ENCODE measurements at regions not wholly inside any gene's neighbourhood (a gene's known extent, or its start where the extent isn't known, plus 50 kb on each side); places are given as distances from the start of the nearest gene placed in this dataset.

DNA sequence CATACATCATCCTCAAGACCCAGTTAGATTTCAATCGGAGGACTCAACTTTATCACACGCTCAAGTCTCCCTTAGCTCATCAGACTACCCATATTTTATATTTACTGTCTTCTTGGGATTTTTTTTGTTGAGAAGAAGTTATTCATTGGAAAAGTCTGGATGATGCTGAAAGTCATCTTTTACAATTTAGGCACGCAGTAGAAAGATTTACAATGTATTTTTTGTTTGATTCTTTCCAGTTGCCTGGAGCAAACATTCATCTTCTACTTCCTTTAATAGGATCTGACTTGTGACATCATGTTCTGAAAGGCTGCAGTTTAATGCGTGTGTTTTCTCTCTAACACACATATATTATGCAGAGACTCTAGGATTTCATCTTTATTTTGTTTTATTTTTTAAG lies 235.7 kb downstream of the DOK5 start:
- Histone ChIP-seq H4K20me1 (ENCODE audit: control insufficient read depth, insufficient read depth, insufficient read length) (no peaks in the 10 kb centered on the region), H2BK20ac (ENCODE audit: low read depth, low read length, poor library complexity, severe bottlenecking) (no peak overlapping the region), H2BK120ac (ENCODE audit: low read depth, low read length, poor library complexity, severe bottlenecking) (no peak overlapping the region), H4K8ac (replicated peaks; ENCODE audit: insufficient read length, low read depth, low read length) (no peak overlapping the region), H3K18ac (ENCODE audit: insufficient read length, low read depth, low read length) (no peak overlapping the region), H3K9ac (ENCODE audit: extremely low read depth, insufficient read length, low read length) (no peak overlapping the region), H3K4me1 (ENCODE audit: insufficient read depth, low read length) (no peaks in the 10 kb centered on the region), H3K14ac (ENCODE audit: insufficient read depth, low read length) (no peak overlapping the region), H3K56ac (ENCODE audit: insufficient read length, low read depth, low read length) (no peak overlapping the region), H3K9me3 (ENCODE audit: control insufficient read depth, low read depth, low read length) (no peaks in the 10 kb centered on the region), H4K5ac (ENCODE audit: insufficient read length, low read depth, low read length) (no peak overlapping the region), H2BK12ac (ENCODE audit: insufficient read length, low read depth, low read length) (no peak overlapping the region), H3K4me2 (ENCODE audit: insufficient read depth, insufficient read length, low read length) (no peak overlapping the region), H3K23ac (ENCODE audit: insufficient read length, low read depth, low read length) (no peak overlapping the region), H3K79me1 (ENCODE audit: insufficient read depth, low read depth, low read length, poor library complexity, severe bottlenecking) (no peaks in the 10 kb centered on the region), H3K27me3 (ENCODE audit: insufficient read depth, low read length) (no peaks in the 10 kb centered on the region), H2AK5ac (ENCODE audit: insufficient read length, low read length) (no peak overlapping the region), H2BK15ac (ENCODE audit: low read depth, low read length) (no peak overlapping the region), H3K4ac (ENCODE audit: low read depth, low read length) (no peak overlapping the region), H2AFZ (ENCODE audit: low read length) (no peak overlapping the region), H3K23me2 (ENCODE audit: insufficient read length, low read depth, low read length, poor library complexity, severe bottlenecking) (no peaks in the 10 kb centered on the region), H2BK5ac (ENCODE audit: insufficient read length, low read length) (no peak overlapping the region), H3K27ac (ENCODE audit: insufficient read length, low read depth, low read length) (no peak overlapping the region), H3K79me2 (ENCODE audit: insufficient read depth, low read length) (no peaks in the 10 kb centered on the region), H3T11ph (ENCODE audit: low read length) (no peak overlapping the region), H4K91ac (ENCODE audit: insufficient read length, low read depth, low read length) (no peak overlapping the region)
- Mint-ChIP-seq H3K4me3 (no peak overlapping the region), H3K36me3 (ENCODE audit: insufficient read depth in 1 of 3, low read depth in 3 of 3) (no peaks in the 10 kb centered on the region), H3K27ac (no peak overlapping the region), H3K9me3 (no peaks in the 10 kb centered on the region; a peak in 1 of 5 replicates), H3K27me3 (ENCODE audit: low read depth) (peaks cover 3% of the 10 kb centered on the region), H3K4me1 (peaks cover 7 to 8% of the 10 kb centered on the region in 2 experiments; a peak in 3 of 4 replicates)
- no peak for DNase-seq
- WGBS (ENCODE audit: extremely low coverage, insufficient read length, low lambda C conversion rate): no CpG with 5 or more reads among the region's 4 CpGs
- TF ChIP-seq, protein P1, sequence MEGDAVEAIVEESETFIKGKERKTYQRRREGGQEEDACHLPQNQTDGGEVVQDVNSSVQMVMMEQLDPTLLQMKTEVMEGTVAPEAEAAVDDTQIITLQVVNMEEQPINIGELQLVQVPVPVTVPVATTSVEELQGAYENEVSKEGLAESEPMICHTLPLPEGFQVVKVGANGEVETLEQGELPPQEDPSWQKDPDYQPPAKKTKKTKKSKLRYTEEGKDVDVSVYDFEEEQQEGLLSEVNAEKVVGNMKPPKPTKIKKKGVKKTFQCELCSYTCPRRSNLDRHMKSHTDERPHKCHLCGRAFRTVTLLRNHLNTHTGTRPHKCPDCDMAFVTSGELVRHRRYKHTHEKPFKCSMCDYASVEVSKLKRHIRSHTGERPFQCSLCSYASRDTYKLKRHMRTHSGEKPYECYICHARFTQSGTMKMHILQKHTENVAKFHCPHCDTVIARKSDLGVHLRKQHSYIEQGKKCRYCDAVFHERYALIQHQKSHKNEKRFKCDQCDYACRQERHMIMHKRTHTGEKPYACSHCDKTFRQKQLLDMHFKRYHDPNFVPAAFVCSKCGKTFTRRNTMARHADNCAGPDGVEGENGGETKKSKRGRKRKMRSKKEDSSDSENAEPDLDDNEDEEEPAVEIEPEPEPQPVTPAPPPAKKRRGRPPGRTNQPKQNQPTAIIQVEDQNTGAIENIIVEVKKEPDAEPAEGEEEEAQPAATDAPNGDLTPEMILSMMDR (conservative IDR thresholded peaks at IDR 0.05): no peak

Data from H9 (cell line).